ENCODE measurements at regions not wholly inside any gene's neighbourhood (a gene's known extent, or its start where the extent isn't known, plus 50 kb on each side); places are given as distances from the start of the nearest gene placed in this dataset.

DNA sequence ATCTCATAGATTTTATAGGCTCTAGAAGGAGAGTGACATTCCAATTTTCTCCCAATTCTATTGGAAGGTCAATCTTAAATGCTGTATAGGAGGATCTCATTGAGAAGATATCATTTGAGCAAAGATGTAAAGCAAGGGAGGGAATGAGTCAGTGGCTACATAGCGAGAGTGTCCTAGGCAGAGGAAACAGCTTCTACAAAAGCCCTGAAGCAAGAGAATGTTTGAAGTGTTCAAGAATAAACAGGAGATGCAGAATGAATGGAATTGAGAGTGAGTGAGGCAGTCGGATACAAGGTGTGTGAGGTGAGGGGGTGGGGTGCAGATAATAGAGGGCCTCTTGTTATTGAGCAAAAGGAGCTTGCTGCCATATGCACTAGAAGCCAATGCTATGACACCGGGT is 545.9 kb downstream of the IGSF11 start:
- WGBS, 2 donors: 28 to 36% methylated on average over 3 of the region's 3 CpGs
- no peak for TF ChIP-seq POLR2A (IDR thresholded peaks at IDR 0.05)
- TF ChIP-seq, protein P1, sequence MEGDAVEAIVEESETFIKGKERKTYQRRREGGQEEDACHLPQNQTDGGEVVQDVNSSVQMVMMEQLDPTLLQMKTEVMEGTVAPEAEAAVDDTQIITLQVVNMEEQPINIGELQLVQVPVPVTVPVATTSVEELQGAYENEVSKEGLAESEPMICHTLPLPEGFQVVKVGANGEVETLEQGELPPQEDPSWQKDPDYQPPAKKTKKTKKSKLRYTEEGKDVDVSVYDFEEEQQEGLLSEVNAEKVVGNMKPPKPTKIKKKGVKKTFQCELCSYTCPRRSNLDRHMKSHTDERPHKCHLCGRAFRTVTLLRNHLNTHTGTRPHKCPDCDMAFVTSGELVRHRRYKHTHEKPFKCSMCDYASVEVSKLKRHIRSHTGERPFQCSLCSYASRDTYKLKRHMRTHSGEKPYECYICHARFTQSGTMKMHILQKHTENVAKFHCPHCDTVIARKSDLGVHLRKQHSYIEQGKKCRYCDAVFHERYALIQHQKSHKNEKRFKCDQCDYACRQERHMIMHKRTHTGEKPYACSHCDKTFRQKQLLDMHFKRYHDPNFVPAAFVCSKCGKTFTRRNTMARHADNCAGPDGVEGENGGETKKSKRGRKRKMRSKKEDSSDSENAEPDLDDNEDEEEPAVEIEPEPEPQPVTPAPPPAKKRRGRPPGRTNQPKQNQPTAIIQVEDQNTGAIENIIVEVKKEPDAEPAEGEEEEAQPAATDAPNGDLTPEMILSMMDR (IDR thresholded peaks at IDR 0.05): no peak
- intact Hi-C loops (cut with DNase I; ENCODE audit: low total_unique reads): no loop called here
- no peak for DNase-seq (ENCODE audit: low spot score in 2 of 2)
- H3K4me3 ChIP-seq (ENCODE audit: low read depth, poor library complexity, severe bottlenecking): no peak overlapping the region

DNA sequence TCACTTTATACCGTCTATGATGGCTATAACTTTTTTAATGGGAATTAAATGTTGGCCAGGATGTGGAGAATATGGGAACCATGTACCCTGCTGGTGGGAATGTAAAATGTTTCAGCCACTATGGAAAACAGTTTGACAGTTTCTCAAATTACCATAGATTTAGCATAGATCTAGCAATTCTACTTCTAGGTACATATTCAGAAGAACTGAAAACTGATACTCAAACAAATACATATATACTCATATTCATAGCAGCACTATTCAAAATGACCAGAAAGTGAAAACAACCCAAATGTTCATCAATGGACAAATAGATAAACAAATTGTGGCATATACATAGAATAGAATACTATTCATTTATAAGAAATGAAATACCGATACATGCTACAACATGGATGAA is 539.4 kb downstream of the IGSF11 start:
- intact Hi-C loops (cut with DNase I; ENCODE audit: low total_unique reads): no loop called here
- no peak overlapping the region for H3K4me3 ChIP-seq (ENCODE audit: low read depth, poor library complexity, severe bottlenecking)
- TF ChIP-seq, protein P1 (IDR thresholded peaks at IDR 0.05): no peak
- no peak for TF ChIP-seq POLR2A (IDR thresholded peaks at IDR 0.05)
- no peak for DNase-seq (ENCODE audit: low spot score in 2 of 2)
- 90 to 93% methylated on average over 2 of the region's 2 CpGs for WGBS, 2 donors

DNA sequence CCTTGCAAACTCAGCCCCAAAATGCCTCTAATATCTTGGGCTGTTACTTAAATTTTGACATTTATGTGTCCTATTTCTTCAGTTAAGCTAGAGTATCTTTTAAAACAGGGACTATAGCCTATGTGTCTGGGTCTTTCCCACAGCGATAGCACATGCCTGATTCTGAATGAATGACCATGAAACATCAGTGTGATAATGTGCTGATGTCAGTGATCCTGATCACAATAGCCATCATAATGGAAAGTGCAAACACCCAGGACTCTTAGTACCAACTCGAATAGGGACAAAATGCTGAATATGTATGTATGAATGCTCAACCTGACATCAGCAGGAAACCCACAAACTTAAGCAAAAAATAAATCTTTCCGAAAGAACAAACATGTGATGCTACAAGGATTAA is 537.4 kb downstream of the IGSF11 start:
- intact Hi-C loops (cut with DNase I; ENCODE audit: low total_unique reads): no loop called here
- TF ChIP-seq, protein P1 (IDR thresholded peaks at IDR 0.05): no peak
- no peak for TF ChIP-seq POLR2A (IDR thresholded peaks at IDR 0.05)
- no peak overlapping the region for H3K4me3 ChIP-seq (ENCODE audit: low read depth, poor library complexity, severe bottlenecking)

DNA sequence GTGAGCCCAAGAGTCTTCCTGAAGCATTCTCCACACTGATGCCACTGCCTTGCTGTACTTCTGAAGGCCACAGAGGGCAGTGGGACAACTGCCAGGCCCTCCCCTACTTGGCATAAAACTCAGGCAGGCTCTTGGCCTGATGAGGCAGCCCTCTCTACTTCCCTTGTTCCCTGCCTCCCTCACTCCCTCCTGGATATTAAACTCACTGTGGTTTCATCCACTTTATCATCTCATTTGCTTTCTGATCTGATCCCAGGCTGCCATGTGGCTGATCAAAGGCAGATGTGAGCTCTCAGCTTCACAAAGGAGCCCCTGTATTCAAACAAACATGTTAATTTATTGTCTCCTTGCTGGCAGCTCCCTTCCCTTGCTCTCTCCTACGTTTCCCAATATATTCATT is 533.5 kb downstream of the IGSF11 start:
- no peak for TF ChIP-seq POLR2A (IDR thresholded peaks at IDR 0.05)
- TF ChIP-seq, protein P1 (IDR thresholded peaks at IDR 0.05): no peak

More for the DNA sequence above, 537.4 kb downstream of the IGSF11 start:
- DNase-seq (ENCODE audit: low spot score in 2 of 2): no peak
- 91 to 94% methylated on average over 3 of the region's 3 CpGs for WGBS, 2 donors

DNA sequence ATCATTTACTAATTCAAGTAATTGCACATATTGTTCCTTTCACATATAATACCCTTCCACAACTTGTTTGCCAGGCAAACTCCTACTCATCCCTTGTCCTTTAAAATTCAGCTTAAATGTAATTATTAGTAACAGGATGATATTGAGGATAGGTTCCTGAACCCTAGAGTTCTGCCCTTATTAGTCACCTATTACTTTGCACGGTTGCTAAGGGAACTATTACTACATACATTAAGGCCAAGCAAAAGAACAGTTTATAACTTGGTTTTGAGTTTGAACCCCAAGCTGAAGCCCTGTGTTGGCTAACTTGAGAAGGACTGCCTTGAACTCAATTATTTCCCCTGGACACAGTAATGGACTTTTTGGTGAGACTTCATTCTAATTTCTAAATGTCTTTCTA is 529.7 kb downstream of the IGSF11 start:
- 88 to 97% methylated on average over 1 of the region's 1 CpG for WGBS, 2 donors
- no peak for DNase-seq (ENCODE audit: low spot score in 2 of 2)
- intact Hi-C loops (cut with DNase I; ENCODE audit: low total_unique reads): loop anchor here (1.0 kb wide), 1 partner anchor 33 kb away; no protein-coding TSS in a partner anchor
- H3K4me3 ChIP-seq (ENCODE audit: low read depth, poor library complexity, severe bottlenecking): no peak overlapping the region
- no peak for TF ChIP-seq POLR2A (IDR thresholded peaks at IDR 0.05)
- TF ChIP-seq, protein P1 (IDR thresholded peaks at IDR 0.05): no peak

More for the DNA sequence above, 533.5 kb downstream of the IGSF11 start:
- H3K4me3 ChIP-seq (ENCODE audit: low read depth, poor library complexity, severe bottlenecking): no peak overlapping the region
- no peak for DNase-seq (ENCODE audit: low spot score in 2 of 2)
- 13 to 23% methylated on average over 1 of the region's 1 CpG for WGBS, 2 donors
- intact Hi-C loops (cut with DNase I; ENCODE audit: low total_unique reads): no loop called here

DNA sequence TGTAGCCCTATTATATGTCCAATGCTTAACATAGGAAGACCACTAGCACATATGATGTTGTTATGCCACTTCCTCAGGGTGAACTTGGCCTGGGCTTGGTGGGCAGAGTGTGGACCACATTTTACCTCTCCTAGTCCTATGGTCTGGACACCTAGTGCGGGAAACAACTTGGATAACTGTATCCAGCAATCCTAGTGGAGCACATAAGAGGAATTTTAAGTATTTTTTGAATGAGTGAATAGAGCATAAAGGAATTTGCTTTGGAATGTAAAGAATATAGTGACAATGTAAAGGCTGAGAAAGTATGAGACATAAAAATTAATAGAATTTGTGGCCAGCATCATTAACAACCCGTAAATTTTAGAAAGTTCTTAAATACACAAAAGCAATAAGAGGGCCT is 528.9 kb downstream of the IGSF11 start:
- 64 to 65% methylated on average over 2 of the region's 2 CpGs for WGBS, 2 donors
- DNase-seq (ENCODE audit: low spot score in 2 of 2): no peak
- no peak for TF ChIP-seq POLR2A (IDR thresholded peaks at IDR 0.05)
- TF ChIP-seq, protein P1 (IDR thresholded peaks at IDR 0.05): no peak
- intact Hi-C loops (cut with DNase I; ENCODE audit: low total_unique reads): loop anchor here (1.0 kb wide), 1 partner anchor 33 kb away; no protein-coding TSS in a partner anchor
- H3K4me3 ChIP-seq (ENCODE audit: low read depth, poor library complexity, severe bottlenecking): no peak overlapping the region

Data from lower leg skin (tissue), 4 donors.